K562 (cell line): ENCODE measurements at regions not wholly inside any gene's neighbourhood (a gene's known extent, or its start where the extent isn't known, plus 50 kb on each side); places are given as distances from the start of the nearest gene placed in this dataset.

Experiments used
- ATAC-seq: fragments of 200-7000 bp; cut with Tn5 transposase; 3 replicates; pipeline ENCODE4 v1.9.1; 2020; ENCODE audit warnings: moderate library complexity
- BruUV-seq: library from RNA; stranded (reverse); fragments of 400-500 nt; replicated peaks from 2 replicates; lab custom pipeline; 2021; lab: Mats Ljungman, UMichigan
- CTCF ChIA-PET: fragments of 300-600 bp; formaldehyde crosslinking; extraction: SDS; loops from one replicate; lab custom pipeline; 2021; ENCODE audit warnings: low intra/inter-chr PET ratio; lab: Yijun Ruan, JAX
- POLR2A ChIA-PET: fragments of 300-600, 350-650 bp; sonication (Branson Sonifier 250); formaldehyde crosslinking; extraction: SDS; loops from one replicate; lab custom pipeline; 2021; ENCODE audit warnings: antibody characterized with exemption, inconsistent platforms; lab: Yijun Ruan, JAX
- DNase-seq, 4 experiments: peaks; one replicate each; pipeline versions ENCODE4 v3.0.0 to v3.0.0-alpha.2; 2011 to 2018; ENCODE audit warnings: low spot score in 3 of 4, mixed read lengths in 3 of 4; ENCODE audit errors: extremely low read depth in 1 of 4
- FAIRE-seq: peaks from 2 replicates; lab custom pipeline; 2011; peaks lifted over from hg19 to GRCh38; lab: Jason Lieb, UNC
- H2AFZ ChIP-seq: 2 replicates; pipeline ENCODE4 v1.6.0; 2011; ENCODE audit warnings: low read depth, low read length, control low read depth, inconsistent platforms
- H3K27ac ChIP-seq: fragments of 200-600 bp; 3 replicates; pipeline ENCODE4 v1.8.0; 2011; ENCODE audit warnings: low read depth, mild to moderate bottlenecking, control low read depth, inconsistent platforms, low read length, moderate library complexity, mixed read lengths; ENCODE audit errors: extremely low read depth
- H3K27me3 ChIP-seq, 2 experiments: fragments of 300-600 bp in 1 of 2; 2 replicates in 1 of 2; 3 replicates in 1 of 2; pipeline versions ENCODE4 v1.6.0 to v1.8.0; 2011; ENCODE audit warnings: inconsistent platforms in 2 of 2, low read length in 2 of 2, mild to moderate bottlenecking in 1 of 2, mixed read lengths in 1 of 2, moderate library complexity in 1 of 2; ENCODE audit not compliant: control insufficient read depth in 2 of 2, insufficient read depth in 2 of 2
- H3K36me3 ChIP-seq: fragments of 300-600 bp; 3 replicates; pipeline ENCODE4 v1.8.0; 2011; ENCODE audit warnings: mild to moderate bottlenecking, low read length, inconsistent platforms; ENCODE audit not compliant: control insufficient read depth, insufficient read depth
- H3K4me1 ChIP-seq, 2 experiments: fragments of 200-600 bp in 1 of 2; replicated peaks in 1 of 2; 2 replicates in 1 of 2; 3 replicates in 1 of 2; pipeline versions ENCODE4 v1.5.1 to v1.8.0; 2011; ENCODE audit warnings: inconsistent platforms in 2 of 2, low read length in 2 of 2, mild to moderate bottlenecking in 1 of 2, mixed read lengths in 1 of 2, moderate library complexity in 1 of 2; ENCODE audit not compliant: control insufficient read depth in 2 of 2, insufficient read depth in 2 of 2
- H3K4me2 ChIP-seq: 2 replicates; pipeline ENCODE4 v1.6.1; 2011; ENCODE audit warnings: low read length, control low read depth, inconsistent platforms, mixed read lengths; ENCODE audit not compliant: insufficient read depth
- H3K4me3 ChIP-seq: fragments of 200-600 bp; sonication (generic), shearing (Covaris generic); 2 replicates; pipeline ENCODE4 v1.5.1; 2016; ENCODE audit warnings: control low read depth, inconsistent platforms
- H3K79me2 ChIP-seq: fragments of 200-600 bp; 3 replicates; pipeline ENCODE4 v1.8.0; 2011; ENCODE audit warnings: low read length, inconsistent platforms; ENCODE audit not compliant: control insufficient read depth, insufficient read depth
- H3K9ac ChIP-seq, 2 experiments: 2 replicates each; pipeline versions ENCODE4 v1.6.0 to v1.6.1; 2011; ENCODE audit warnings: low read depth in 2 of 2, low read length in 2 of 2, control low read depth in 1 of 2, inconsistent platforms in 1 of 2, mild to moderate bottlenecking in 1 of 2, mixed read lengths in 1 of 2; ENCODE audit not compliant: insufficient read depth in 1 of 2
- H3K9me1 ChIP-seq: one replicate; pipeline ENCODE4 v1.6.0; 2011; ENCODE audit warnings: inconsistent platforms, mild to moderate bottlenecking, low read length, moderate library complexity; ENCODE audit not compliant: control insufficient read depth, insufficient read depth
- H3K9me3 ChIP-seq: replicated peaks from 2 replicates; pipeline ENCODE4 v1.5.1; 2011; ENCODE audit warnings: low read depth, low read length, inconsistent platforms; ENCODE audit not compliant: control insufficient read depth, insufficient read depth
- H4K20me1 ChIP-seq: replicated peaks from 2 replicates; pipeline ENCODE4 v1.6.1; 2011; ENCODE audit warnings: low read length, inconsistent platforms, mixed read lengths; ENCODE audit not compliant: control insufficient read depth, insufficient read depth
- MAFF ChIP-seq: IDR thresholded peaks from 2 replicates; pipeline ENCODE4 v1.6.1; 2012; ENCODE audit warnings: low read length, improper control_type of control experiment
- MAFG ChIP-seq: fragments of 450-650 bp; conservative IDR thresholded peaks from 2 replicates; pipeline ENCODE4 v1.6.1; 2016; ENCODE audit warnings: missing genetic modification characterization, missing compliant biosample characterization
- MAFK ChIP-seq: IDR thresholded peaks from 2 replicates; pipeline ENCODE4 v1.6.1; 2011; ENCODE audit warnings: low read length, improper control_type of control experiment
- MED1 ChIP-seq: sonication (generic); formaldehyde crosslinking; IDR thresholded peaks from 2 replicates; pipeline ENCODE4 v1.8.1; 2023; ENCODE audit warnings: missing genetic modification reagents, borderline replicate concordance
- PHTF2 ChIP-seq: fragments of 250-450 bp; sonication (Bioruptor Pico); IDR thresholded peaks from 2 replicates; pipeline ENCODE4 v1.5.0; 2021; ENCODE audit warnings: mild to moderate bottlenecking
- TBP ChIP-seq: optimal IDR thresholded peaks from 2 replicates; pipeline ENCODE3; 2011; ENCODE audit warnings: low read depth, low read length, improper control_type of control experiment
- ZNF316 ChIP-seq: fragments of 450-650 bp; IDR thresholded peaks from 2 replicates; pipeline ENCODE4 v1.6.1; 2016
- ZNF408 ChIP-seq: fragments of 250-450 bp; sonication (Bioruptor Pico); IDR thresholded peaks from 2 replicates; pipeline ENCODE4 v1.4.0; 2020; ENCODE audit warnings: low read depth, mild to moderate bottlenecking, moderate library complexity
- WGBS: fragments of 100-300 bp; shearing (Covaris generic); methylation state at CpG from one replicate; pipeline ENCODE4 v1.1.6; 2016; ENCODE audit warnings: low coverage, mixed read lengths; ENCODE audit not compliant: insufficient coverage; ENCODE audit errors: missing lambda C conversion rate; 5-methylcytosine and 5-hydroxymethylcytosine counted together
- in situ Hi-C: fragments of 300-500 bp; cut with MboI; formaldehyde crosslinking; loops from 4 replicates; pipeline ENCODE4 v1.15.0; 2018; ENCODE audit warnings: inconsistent platforms, mixed read lengths
- intact Hi-C: fragments of 100-400 bp; cut with micrococcal nuclease; formaldehyde crosslinking; loops from 2 replicates; pipeline ENCODE4 v1.14.2; 2022
- TF ChIP-seq, protein P1 (sequence below): sonication (generic); formaldehyde crosslinking; IDR thresholded peaks from 2 replicates; pipeline ENCODE4 v1.8.1; 2023; ENCODE audit warnings: missing genetic modification reagents, mild to moderate bottlenecking, borderline replicate concordance

DNA sequence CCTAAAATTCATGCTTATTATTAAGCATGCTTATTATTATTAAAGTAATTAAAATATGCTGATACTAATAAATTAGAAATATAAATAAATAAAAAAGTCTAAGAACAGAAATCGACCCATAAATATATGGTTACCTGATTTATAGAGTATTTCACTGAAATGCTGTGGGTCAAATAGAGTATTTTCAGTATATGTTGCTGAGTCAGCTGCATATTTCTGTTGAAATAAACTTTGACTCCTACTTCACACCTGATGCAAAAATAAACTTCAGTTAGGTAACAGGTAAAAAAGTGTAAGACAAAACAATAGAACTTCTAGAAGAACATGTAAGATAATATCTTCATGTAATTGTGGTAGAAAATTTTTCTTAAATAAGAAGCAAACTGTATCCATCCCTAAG is 967.9 kb downstream of the TRHDE start:
- 0% methylated on average over 1 of the region's 1 CpG for WGBS
- Histone ChIP-seq H3K9me3 (no peaks in the 10 kb centered on the region), H3K9me1 (no peaks in the 10 kb centered on the region), H3K79me2 (no peaks in the 10 kb centered on the region), H3K4me3 (no peak overlapping the region), H3K4me2 (no peak overlapping the region), H3K27ac (no peak overlapping the region), H3K9ac (no peak overlapping the region), H2AFZ (no peak overlapping the region), H3K4me1 (no peaks in the 10 kb centered on the region), H3K27me3 (no peaks in the 10 kb centered on the region), H3K36me3 (no peaks in the 10 kb centered on the region), H4K20me1 (no peaks in the 10 kb centered on the region)
- intact Hi-C loops, result no loop called here
- no TSS peak for BruUV-seq
- POLR2A ChIA-PET, result no interaction called here
- in situ Hi-C loops, result no loop called here
- DNase-seq, result no peak
- ATAC-seq, result no peak
- TF ChIP-seq PHTF2 (CRISPR knock-in tag), result no peak
- TF ChIP-seq MAFF, result peak; percentile 39; the same call in 1 of the 2 replicates
- no peak for TF ChIP-seq ZNF408 (CRISPR knock-in tag)
- TF ChIP-seq MED1 (CRISPR knock-in tag), result no peak
- TF ChIP-seq TBP, result no peak
- 0 out of 2 replicates have a peak, but pooled peaks have one; percentile 21 for TF ChIP-seq MAFG
- peak; percentile 12; the same call in 1 of the 2 replicates for TF ChIP-seq MAFK
- TF ChIP-seq, protein P1, sequence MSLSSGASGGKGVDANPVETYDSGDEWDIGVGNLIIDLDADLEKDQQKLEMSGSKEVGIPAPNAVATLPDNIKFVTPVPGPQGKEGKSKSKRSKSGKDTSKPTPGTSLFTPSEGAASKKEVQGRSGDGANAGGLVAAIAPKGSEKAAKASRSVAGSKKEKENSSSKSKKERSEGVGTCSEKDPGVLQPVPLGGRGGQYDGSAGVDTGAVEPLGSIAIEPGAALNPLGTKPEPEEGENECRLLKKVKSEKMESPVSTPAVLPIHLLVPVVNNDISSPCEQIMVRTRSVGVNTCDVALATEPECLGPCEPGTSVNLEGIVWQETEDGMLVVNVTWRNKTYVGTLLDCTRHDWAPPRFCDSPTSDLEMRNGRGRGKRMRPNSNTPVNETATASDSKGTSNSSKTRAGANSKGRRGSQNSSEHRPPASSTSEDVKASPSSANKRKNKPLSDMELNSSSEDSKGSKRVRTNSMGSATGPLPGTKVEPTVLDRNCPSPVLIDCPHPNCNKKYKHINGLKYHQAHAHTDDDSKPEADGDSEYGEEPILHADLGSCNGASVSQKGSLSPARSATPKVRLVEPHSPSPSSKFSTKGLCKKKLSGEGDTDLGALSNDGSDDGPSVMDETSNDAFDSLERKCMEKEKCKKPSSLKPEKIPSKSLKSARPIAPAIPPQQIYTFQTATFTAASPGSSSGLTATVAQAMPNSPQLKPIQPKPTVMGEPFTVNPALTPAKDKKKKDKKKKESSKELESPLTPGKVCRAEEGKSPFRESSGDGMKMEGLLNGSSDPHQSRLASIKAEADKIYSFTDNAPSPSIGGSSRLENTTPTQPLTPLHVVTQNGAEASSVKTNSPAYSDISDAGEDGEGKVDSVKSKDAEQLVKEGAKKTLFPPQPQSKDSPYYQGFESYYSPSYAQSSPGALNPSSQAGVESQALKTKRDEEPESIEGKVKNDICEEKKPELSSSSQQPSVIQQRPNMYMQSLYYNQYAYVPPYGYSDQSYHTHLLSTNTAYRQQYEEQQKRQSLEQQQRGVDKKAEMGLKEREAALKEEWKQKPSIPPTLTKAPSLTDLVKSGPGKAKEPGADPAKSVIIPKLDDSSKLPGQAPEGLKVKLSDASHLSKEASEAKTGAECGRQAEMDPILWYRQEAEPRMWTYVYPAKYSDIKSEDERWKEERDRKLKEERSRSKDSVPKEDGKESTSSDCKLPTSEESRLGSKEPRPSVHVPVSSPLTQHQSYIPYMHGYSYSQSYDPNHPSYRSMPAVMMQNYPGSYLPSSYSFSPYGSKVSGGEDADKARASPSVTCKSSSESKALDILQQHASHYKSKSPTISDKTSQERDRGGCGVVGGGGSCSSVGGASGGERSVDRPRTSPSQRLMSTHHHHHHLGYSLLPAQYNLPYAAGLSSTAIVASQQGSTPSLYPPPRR (CRISPR knock-in tag), result no peak
- TF ChIP-seq ZNF316, result peak; percentile 48; the same call in 1 of the 2 replicates
- no peak for FAIRE-seq
- CTCF ChIA-PET, result no interaction called here
